ENCODE measurements at regions not wholly inside any gene's neighbourhood (a gene's known extent, or its start where the extent isn't known, plus 50 kb on each side); places are given as distances from the start of the nearest gene placed in this dataset.

DNA sequence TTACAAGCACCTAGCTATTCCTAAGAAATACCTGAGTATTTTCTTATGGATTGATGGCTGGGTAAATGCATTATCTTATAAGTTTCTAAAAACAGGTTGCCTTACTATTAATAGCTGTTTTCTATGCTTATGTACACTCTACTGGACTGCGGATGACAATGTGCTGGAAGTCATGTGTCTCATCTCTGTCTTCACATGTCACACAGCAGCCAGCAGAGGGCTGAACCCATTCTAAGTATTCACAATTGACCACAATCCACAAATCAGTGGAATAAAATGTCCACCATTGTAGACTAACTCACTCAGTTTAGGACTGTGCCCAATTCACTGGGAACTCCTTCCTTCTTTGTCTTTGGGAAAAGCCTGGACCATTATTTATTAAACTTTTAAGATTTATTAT is 371.2 kb downstream of the INSIG2 start:
- no peak overlapping the region for H3K4me3 ChIP-seq
- POLR2A ChIA-PET, result no interaction called here
- no peak overlapping the region for H3K4me2 ChIP-seq (ENCODE audit: insufficient read depth, low read length)
- H3K9me1 ChIP-seq (ENCODE audit: control insufficient read depth, insufficient read depth, low read length), result no peaks in the 10 kb centered on the region
- H3K27me3 ChIP-seq (ENCODE audit: control insufficient read depth in 2 of 2, insufficient read depth in 2 of 2, low read length in 2 of 2), result peaks cover 0 to 2% of the 10 kb centered on the region in 2 experiments; a peak in 1 of 5 replicates
- no peak for TF ChIP-seq CHD4 (IDR thresholded peaks at IDR 0.05; ENCODE audit: insufficient read depth, insufficient replicate concordance, low read depth, low read length, poor library complexity, severe bottlenecking)
- TF ChIP-seq, protein P1, sequence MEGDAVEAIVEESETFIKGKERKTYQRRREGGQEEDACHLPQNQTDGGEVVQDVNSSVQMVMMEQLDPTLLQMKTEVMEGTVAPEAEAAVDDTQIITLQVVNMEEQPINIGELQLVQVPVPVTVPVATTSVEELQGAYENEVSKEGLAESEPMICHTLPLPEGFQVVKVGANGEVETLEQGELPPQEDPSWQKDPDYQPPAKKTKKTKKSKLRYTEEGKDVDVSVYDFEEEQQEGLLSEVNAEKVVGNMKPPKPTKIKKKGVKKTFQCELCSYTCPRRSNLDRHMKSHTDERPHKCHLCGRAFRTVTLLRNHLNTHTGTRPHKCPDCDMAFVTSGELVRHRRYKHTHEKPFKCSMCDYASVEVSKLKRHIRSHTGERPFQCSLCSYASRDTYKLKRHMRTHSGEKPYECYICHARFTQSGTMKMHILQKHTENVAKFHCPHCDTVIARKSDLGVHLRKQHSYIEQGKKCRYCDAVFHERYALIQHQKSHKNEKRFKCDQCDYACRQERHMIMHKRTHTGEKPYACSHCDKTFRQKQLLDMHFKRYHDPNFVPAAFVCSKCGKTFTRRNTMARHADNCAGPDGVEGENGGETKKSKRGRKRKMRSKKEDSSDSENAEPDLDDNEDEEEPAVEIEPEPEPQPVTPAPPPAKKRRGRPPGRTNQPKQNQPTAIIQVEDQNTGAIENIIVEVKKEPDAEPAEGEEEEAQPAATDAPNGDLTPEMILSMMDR (IDR thresholded peaks at IDR 0.05 in 2 of 3, conservative IDR thresholded peaks at IDR 0.05 in 1 of 3; ENCODE audit: insufficient read depth in 2 of 3, low read depth in 1 of 3, low read length in 3 of 3), result 0 out of 6 replicates have a peak, but pooled peaks of 1 of the 3 experiments have one; percentile 26
- TF ChIP-seq SMARCB1 (IDR thresholded peaks at IDR 0.05; ENCODE audit: insufficient read length, low read depth), result no peak
- peak; percentile 59; the same call in 2 of the 3 replicates for ATAC-seq
- no peak overlapping the region for H3K9ac ChIP-seq (ENCODE audit: insufficient read depth in 1 of 2, low read depth in 2 of 2, low read length in 2 of 2)
- peak; percentile 73 for FAIRE-seq
- CTCF ChIA-PET (ENCODE audit: low intra/inter-chr PET ratio), result no interaction called here
- no peaks in the 10 kb centered on the region for H3K4me1 ChIP-seq (replicated peaks in 1 of 2; ENCODE audit: control insufficient read depth in 2 of 2, insufficient read depth in 2 of 2, low read length in 2 of 2)
- in situ Hi-C loops (cut with MboI) (no loop called here), intact Hi-C loops (cut with micrococcal nuclease) (no loop called here)
- 11% methylated on average over 1 of the region's 1 CpG for WGBS (ENCODE audit: insufficient coverage, low coverage, missing lambda C conversion rate)
- BruUV-seq (replicated peaks), result no TSS peak
- H3K36me3 ChIP-seq (ENCODE audit: control insufficient read depth, insufficient read depth, low read length), result no peaks in the 10 kb centered on the region
- peak in 1 of 4 experiments; percentile 10 for DNase-seq (ENCODE audit: extremely low read depth in 1 of 4, low spot score in 3 of 4)
- H4K20me1 ChIP-seq (replicated peaks; ENCODE audit: control insufficient read depth, insufficient read depth, low read length), result no peaks in the 10 kb centered on the region
- no peaks in the 10 kb centered on the region for H3K79me2 ChIP-seq (ENCODE audit: control insufficient read depth, insufficient read depth, low read length)
- H3K27ac ChIP-seq (ENCODE audit: extremely low read depth, low read depth, low read length), result no peak overlapping the region
- H3K9me3 ChIP-seq (replicated peaks; ENCODE audit: control insufficient read depth, insufficient read depth, low read depth, low read length), result no peaks in the 10 kb centered on the region
- no peak overlapping the region for H2AFZ ChIP-seq (ENCODE audit: low read depth, low read length)

DNA sequence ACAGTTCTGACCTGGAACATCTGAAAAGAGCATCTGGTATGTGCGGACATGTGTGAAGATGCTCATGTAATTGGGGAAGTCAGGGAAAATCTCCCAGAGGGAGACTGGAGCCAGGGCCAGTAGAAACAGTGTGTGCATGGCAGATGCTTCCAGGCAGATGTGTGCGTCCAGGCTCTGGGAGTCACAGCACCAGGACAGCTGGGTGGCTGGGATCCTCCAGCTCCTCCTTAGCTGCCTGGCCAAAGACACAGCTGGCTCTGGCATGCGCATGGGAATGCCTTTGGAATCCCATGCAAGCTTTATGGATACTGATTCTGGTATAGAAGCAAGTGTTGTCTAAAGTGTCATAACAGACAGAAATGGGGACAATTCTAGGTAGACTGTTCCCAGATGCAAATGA is 369.7 kb downstream of the INSIG2 start:
- WGBS (ENCODE audit: insufficient coverage, low coverage, missing lambda C conversion rate), result 3% methylated on average over 3 of the region's 3 CpGs
- intact Hi-C loops (cut with micrococcal nuclease), result no loop called here
- in situ Hi-C loops (cut with MboI), result no loop called here
- Histone ChIP-seq H3K9me1 (ENCODE audit: control insufficient read depth, insufficient read depth, low read length) (no peaks in the 10 kb centered on the region), H3K79me2 (ENCODE audit: control insufficient read depth, insufficient read depth, low read length) (no peaks in the 10 kb centered on the region), H3K27me3 (ENCODE audit: control insufficient read depth in 2 of 2, insufficient read depth in 2 of 2, low read length in 2 of 2) (no peaks in the 10 kb centered on the region), H3K4me1 (replicated peaks in 1 of 2; ENCODE audit: control insufficient read depth in 2 of 2, insufficient read depth in 2 of 2, low read length in 2 of 2) (no peaks in the 10 kb centered on the region), H3K27ac (ENCODE audit: extremely low read depth, low read depth, low read length) (no peak overlapping the region), H3K4me2 (ENCODE audit: insufficient read depth, low read length) (no peak overlapping the region), H3K4me3 (no peak overlapping the region), H2AFZ (ENCODE audit: low read depth, low read length) (no peak overlapping the region), H3K9me3 (replicated peaks; ENCODE audit: control insufficient read depth, insufficient read depth, low read depth, low read length) (no peaks in the 10 kb centered on the region), H3K36me3 (ENCODE audit: control insufficient read depth, insufficient read depth, low read length) (no peaks in the 10 kb centered on the region), H3K9ac (ENCODE audit: insufficient read depth in 1 of 2, low read depth in 2 of 2, low read length in 2 of 2) (no peak overlapping the region), H4K20me1 (replicated peaks; ENCODE audit: control insufficient read depth, insufficient read depth, low read length) (no peaks in the 10 kb centered on the region)
- no TSS peak for BruUV-seq (replicated peaks)
- POLR2A ChIA-PET, result interaction anchor here (0.7 kb wide), 1 partner anchor 425 kb away, joined by 3 read pairs; no protein-coding TSS in a partner anchor
- CTCF ChIA-PET (ENCODE audit: low intra/inter-chr PET ratio), result no interaction called here
- ATAC-seq (no peak), DNase-seq (ENCODE audit: extremely low read depth in 1 of 4, low spot score in 3 of 4) (no peak), FAIRE-seq (no peak)
- TF ChIP-seq ZC3H4 (CRISPR knock-in tag; IDR thresholded peaks at IDR 0.05; ENCODE audit: borderline replicate concordance) (no peak), ILK (tag; IDR thresholded peaks at IDR 0.05; ENCODE audit: borderline replicate concordance, low read depth) (no peak), NUFIP1 (IDR thresholded peaks at IDR 0.05; ENCODE audit: partially characterized antibody) (no peak), POLR3A (IDR thresholded peaks at IDR 0.05; ENCODE audit: borderline replicate concordance, extremely low read depth, insufficient read depth, insufficient read length) (no peak), SOX6 (IDR thresholded peaks at IDR 0.05) (no peak), NBN (IDR thresholded peaks at IDR 0.05; ENCODE audit: low read depth) (no peak)
- TF ChIP-seq, protein P2, sequence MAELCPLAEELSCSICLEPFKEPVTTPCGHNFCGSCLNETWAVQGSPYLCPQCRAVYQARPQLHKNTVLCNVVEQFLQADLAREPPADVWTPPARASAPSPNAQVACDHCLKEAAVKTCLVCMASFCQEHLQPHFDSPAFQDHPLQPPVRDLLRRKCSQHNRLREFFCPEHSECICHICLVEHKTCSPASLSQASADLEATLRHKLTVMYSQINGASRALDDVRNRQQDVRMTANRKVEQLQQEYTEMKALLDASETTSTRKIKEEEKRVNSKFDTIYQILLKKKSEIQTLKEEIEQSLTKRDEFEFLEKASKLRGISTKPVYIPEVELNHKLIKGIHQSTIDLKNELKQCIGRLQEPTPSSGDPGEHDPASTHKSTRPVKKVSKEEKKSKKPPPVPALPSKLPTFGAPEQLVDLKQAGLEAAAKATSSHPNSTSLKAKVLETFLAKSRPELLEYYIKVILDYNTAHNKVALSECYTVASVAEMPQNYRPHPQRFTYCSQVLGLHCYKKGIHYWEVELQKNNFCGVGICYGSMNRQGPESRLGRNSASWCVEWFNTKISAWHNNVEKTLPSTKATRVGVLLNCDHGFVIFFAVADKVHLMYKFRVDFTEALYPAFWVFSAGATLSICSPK (IDR thresholded peaks at IDR 0.05; ENCODE audit: borderline replicate concordance), result no peak

Data from K562 (cell line).